ENCODE measurements at regions not wholly inside any gene's neighbourhood (a gene's known extent, or its start where the extent isn't known, plus 50 kb on each side); places are given as distances from the start of the nearest gene placed in this dataset.

DNA sequence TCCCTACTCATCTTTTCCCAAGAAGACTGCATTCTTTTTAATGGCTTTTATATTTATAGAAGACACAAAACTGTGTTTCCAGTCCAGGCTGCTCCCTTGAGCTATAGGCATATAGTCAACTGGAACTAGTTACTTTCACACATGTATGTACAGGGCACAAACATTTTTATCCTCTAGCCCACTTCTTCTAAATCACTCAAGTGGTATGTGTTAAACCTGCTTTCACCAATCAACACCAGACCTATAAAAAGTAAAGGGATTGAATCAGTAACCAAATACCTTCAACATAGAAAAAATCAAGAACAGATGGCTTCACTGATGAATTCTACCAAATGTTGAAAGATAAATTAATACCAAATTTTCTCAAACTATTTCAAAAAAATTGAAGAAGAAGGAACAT, 584.2 kb upstream of the SLITRK1 start:
- DNase-seq (ENCODE audit: low read depth in 3 of 3), result no peak

GRCh38 chr13:84460989-84461388, 578.7 kb upstream of the SLITRK1 start:
- DNase-seq (ENCODE audit: low read depth in 3 of 3), result no peak

GRCh38 chr13:84455143-84455905, 573.0 kb upstream of the SLITRK1 start:
- no peak for DNase-seq (ENCODE audit: low read depth in 3 of 3)

DNA sequence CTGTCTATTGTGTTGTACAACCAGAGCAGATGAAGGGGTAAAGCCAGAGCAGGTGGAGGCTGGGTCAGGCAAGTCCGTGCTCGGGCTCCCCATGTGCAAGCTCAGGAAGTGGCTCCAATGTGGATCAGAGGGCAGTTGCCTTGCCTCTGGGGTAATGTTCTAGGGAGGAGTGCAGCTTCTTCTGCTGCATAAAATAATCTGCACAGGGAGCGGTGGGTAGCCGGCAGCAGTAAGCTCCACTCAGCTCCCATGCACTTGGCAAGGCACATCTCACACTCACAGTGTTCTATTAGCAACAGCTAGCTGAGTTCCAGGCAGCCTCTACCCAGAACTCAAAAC, 565.3 kb upstream of the SLITRK1 start:
- DNase-seq (ENCODE audit: low read depth in 3 of 3), result no peak

- no peak for DNase-seq (ENCODE audit: low read depth in 3 of 3)
These were observed 564.8 kb upstream of the SLITRK1 start for GRCh38 chr13:84446972-84447639.

- no peak for DNase-seq (ENCODE audit: low read depth in 3 of 3)
These were observed 563.5 kb upstream of the SLITRK1 start for GRCh38 chr13:84445776-84446175.

GRCh38 chr13:84443463-84443862, 561.2 kb upstream of the SLITRK1 start:
- DNase-seq (ENCODE audit: low read depth in 3 of 3), result no peak

GRCh38 chr13:84439108-84439507, 556.8 kb upstream of the SLITRK1 start:
- no peak for DNase-seq (ENCODE audit: low read depth in 3 of 3)

DNA sequence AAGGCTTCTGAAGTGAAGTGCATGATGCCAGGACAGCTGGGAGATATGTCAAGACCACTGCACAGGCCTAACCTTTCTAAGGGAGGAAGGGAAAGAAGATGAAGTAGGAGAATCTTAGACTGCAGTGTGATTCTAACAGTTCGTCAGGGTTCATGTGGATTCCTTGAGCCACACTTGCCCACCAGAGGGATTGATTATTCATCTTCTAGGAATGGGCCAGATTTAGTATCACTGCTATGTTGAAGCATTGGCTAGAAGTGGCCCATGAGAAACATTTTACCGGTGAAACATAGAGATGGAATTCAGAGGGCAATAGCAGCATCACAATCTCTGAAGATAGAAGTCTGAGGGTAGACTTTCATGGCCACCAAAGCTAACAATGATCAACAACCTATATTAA, 550.8 kb upstream of the SLITRK1 start:
- no peak for DNase-seq (ENCODE audit: low read depth in 3 of 3)

- DNase-seq (ENCODE audit: low read depth in 3 of 3), result no peak
These were observed 549.4 kb upstream of the SLITRK1 start for GRCh38 chr13:84431646-84432045.

GRCh38 chr13:84430446-84430845, 548.2 kb upstream of the SLITRK1 start:
- no peak for DNase-seq (ENCODE audit: low read depth in 3 of 3)

DNA sequence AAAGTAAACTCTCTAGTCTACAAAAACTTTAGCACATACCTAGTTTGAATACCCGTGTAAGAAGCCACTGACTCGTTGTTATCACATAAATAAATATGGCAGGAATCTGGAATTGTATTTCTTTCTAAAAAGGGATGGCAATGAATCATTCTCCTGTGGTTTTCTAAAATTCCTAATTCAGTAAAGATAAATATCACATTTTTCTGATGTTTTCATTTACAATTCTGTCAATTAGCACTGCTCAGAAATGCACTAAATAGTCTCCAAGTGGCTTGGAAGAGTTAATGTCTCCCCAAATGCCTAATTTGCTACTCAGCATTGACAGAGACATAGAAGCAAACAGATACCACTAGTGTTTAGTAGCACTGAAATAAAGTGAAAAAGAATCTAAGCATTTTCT, 547.7 kb upstream of the SLITRK1 start:
- DNase-seq (ENCODE audit: low read depth in 3 of 3), result no peak

- DNase-seq (ENCODE audit: low read depth in 3 of 3), result no peak
These were observed 535.8 kb upstream of the SLITRK1 start for GRCh38 chr13:84418041-84418440.

- DNase-seq (ENCODE audit: low read depth in 3 of 3), result no peak
These were observed 535.1 kb upstream of the SLITRK1 start for GRCh38 chr13:84417416-84417815.

DNA sequence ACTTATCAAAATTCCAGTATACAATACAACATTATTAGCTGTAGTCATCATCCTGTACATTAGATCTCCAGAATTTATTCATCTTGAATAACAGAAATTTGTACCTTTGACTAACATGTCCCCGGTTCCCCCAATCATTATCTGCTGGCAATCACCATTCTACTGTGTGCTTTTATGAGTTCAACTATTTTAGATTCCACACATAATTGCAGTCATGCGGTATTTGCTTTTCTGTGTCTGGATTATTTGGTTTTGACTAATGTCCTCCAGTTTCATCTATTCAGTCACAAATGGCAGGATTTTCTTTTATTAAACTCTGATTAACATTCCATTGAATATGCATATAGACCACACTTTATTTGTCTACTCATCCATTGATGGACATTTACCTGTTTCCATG, 530.7 kb upstream of the SLITRK1 start:
- no peak for DNase-seq (ENCODE audit: low read depth in 3 of 3)

DNA sequence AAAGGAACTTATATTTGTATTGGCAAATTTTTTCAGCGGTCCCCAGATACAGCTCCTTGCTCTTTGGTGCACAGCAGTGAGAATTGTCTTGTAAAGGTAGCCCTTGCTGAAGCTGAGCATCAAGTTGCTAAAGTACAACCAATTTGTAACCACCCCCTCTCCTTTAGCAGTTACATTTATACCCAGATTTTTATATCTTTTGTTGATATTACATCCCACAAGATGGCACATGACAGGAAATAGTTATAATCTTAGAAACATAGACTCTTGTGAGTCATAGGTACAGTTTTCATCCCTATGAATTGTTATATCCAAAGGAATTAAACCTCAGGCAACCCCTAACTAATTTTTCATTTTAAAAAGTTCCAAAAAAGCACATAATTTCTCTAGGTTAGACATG, 523.0 kb upstream of the SLITRK1 start:
- no peak for DNase-seq (ENCODE audit: low read depth in 3 of 3)

- DNase-seq (ENCODE audit: low read depth in 3 of 3), result no peak
These were observed 518.4 kb upstream of the SLITRK1 start for GRCh38 chr13:84400706-84401105.

DNA sequence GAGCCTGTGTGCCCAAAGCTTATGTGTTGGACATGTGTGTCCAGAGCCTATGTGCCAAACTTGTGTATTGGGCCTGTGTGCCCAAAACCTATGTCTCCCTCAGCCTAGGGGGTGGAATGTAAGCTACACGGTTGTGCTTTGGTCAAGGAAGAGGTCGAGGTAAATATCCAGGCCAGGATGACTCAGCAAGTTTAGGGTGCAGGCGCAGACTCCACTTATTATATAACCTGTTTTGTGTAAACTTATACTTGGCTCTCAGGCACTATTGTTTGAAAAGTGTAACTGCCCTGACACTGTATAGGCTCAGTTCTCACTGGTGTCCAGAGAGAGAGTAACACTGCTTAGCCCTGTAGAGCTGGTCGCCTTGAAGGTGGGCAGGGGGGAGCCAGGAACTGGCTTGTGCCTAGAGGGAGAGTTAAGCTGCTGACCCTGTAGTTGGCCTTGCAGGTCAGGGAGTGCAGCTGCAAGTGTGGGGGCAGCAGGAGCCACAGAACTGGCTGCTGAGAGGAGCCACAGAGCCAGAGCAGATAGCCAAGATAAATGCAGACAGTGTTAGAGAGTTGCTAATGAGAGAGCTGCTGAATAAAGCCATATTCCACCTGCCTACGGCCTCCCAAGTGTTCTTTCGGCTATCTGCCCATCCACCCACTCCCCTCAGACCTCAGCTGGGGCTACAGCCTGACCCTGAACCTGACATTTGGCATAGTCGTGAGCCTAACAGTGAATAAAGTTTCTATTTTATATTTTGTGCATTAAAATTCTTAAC, 517.2 kb upstream of the SLITRK1 start:
- DNase-seq (ENCODE audit: low read depth in 3 of 3), result no peak

DNA sequence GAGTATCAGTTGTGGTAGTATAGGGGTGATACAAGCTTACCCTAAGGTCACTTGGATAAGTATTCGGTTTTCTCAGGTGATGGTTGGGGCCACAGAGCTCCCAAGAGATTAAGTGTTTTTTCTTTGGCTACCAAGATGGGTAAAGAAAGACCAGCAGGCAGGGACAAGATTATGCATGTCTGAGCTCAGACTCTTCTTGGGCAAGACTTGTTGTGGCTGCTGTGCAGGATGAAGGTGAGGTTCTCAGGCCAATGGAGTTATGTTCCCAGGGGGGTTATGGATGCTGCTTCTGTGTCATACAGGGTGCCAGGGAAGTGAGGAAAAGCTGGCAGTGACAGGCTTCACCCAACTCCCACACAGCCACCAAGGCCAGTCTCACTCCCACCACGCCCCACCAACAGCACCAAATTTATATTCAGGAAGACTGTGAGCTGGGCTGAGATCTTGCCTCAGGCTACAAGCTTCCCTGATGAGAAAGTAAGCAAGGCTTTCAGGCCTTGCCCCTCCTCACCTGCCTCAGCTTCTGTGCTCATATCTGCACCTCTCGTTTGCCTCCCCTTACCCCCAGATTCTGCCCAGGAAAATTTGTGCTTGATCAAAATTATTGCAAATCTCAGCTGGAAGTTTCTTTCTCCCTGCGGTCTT, 511.8 kb upstream of the SLITRK1 start:
- no peak for DNase-seq (ENCODE audit: low read depth in 3 of 3)

GRCh38 chr13:84380866-84381265, 498.6 kb upstream of the SLITRK1 start:
- DNase-seq (ENCODE audit: low read depth in 3 of 3), result no peak

- no peak for DNase-seq (ENCODE audit: low read depth in 3 of 3)
These were observed 494.8 kb upstream of the SLITRK1 start for GRCh38 chr13:84377106-84377505.

GRCh38 chr13:84366506-84366905, 484.2 kb upstream of the SLITRK1 start:
- no peak for DNase-seq (ENCODE audit: low read depth in 3 of 3)
